ENCODE measurements at regions not wholly inside any gene's neighbourhood (a gene's known extent, or its start where the extent isn't known, plus 50 kb on each side); places are given as distances from the start of the nearest gene placed in this dataset.
"Not testable (repeated sequence)": the region's sequence is repeated elsewhere in the genome, so short reads cannot be mapped to it uniquely, and the experiment has no call there.

DNA sequence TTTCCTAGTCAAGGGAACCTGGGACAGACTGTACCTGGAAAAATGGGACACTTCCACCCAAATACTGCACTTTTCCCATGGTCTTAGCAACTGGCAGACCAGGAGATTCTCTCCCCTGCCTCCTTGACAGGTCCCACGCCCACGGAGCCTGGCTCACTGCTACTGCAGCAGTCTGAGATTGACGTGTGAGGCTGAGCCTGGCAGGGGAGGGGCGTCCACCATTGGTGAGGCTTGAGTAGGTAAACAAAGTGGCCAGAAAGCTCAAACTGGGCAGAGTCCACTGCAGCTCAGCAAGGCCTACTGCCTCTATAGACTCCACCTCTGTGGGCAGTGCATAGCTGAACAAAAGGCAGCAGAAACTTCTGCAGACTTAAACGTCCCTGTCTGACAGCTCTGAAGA is 301.4 kb downstream of the SLITRK2 start:
- TF ChIP-seq, protein P1, sequence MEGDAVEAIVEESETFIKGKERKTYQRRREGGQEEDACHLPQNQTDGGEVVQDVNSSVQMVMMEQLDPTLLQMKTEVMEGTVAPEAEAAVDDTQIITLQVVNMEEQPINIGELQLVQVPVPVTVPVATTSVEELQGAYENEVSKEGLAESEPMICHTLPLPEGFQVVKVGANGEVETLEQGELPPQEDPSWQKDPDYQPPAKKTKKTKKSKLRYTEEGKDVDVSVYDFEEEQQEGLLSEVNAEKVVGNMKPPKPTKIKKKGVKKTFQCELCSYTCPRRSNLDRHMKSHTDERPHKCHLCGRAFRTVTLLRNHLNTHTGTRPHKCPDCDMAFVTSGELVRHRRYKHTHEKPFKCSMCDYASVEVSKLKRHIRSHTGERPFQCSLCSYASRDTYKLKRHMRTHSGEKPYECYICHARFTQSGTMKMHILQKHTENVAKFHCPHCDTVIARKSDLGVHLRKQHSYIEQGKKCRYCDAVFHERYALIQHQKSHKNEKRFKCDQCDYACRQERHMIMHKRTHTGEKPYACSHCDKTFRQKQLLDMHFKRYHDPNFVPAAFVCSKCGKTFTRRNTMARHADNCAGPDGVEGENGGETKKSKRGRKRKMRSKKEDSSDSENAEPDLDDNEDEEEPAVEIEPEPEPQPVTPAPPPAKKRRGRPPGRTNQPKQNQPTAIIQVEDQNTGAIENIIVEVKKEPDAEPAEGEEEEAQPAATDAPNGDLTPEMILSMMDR (conservative IDR thresholded peaks at IDR 0.05 in 1 of 2, IDR thresholded peaks at IDR 0.05 in 1 of 2; ENCODE audit: low read depth in 1 of 2, low read length in 2 of 2) = not testable (repeated sequence)
- not testable (repeated sequence) for TF ChIP-seq EZH2 (IDR thresholded peaks at IDR 0.05; ENCODE audit: low read length, missing control alignments)

Measured in fibroblast of lung (primary cell).